ENCODE measurements at regions not wholly inside any gene's neighbourhood (a gene's known extent, or its start where the extent isn't known, plus 50 kb on each side); places are given as distances from the start of the nearest gene placed in this dataset.

- Histone ChIP-seq H3K4me3 (ENCODE audit: low read length) (no peak overlapping the region), H2AFZ (ENCODE audit: low read depth, low read length) (no peak overlapping the region)
Observed at GRCh38 chr5:171635028-171635427, 150.6 kb upstream of the SMIM23 start.

GRCh38 chr5:171635561-171636245 is 149.9 kb upstream of the SMIM23 start:
- no peaks in the 10 kb centered on the region for H3K9me3 ChIP-seq (ENCODE audit: insufficient read depth, low read length)
- no peak overlapping the region for H3K4me3 ChIP-seq (ENCODE audit: low read length)
- no peak overlapping the region for H3K27ac ChIP-seq (ENCODE audit: low read length)
- H3K4me2 ChIP-seq (ENCODE audit: low read length), result no peak overlapping the region
- TF ChIP-seq EZH2phosphoT487 (IDR thresholded peaks at IDR 0.05; ENCODE audit: low read depth) (no peak), CTCF (IDR thresholded peaks at IDR 0.05; ENCODE audit: low read depth, low read length) (no peak)
- no peaks in the 10 kb centered on the region for H4K20me1 ChIP-seq (ENCODE audit: insufficient read depth, low read length)
- no peak overlapping the region for H3K9ac ChIP-seq (ENCODE audit: low read length)
- no peak overlapping the region for H2AFZ ChIP-seq (ENCODE audit: low read depth, low read length)
- H3K27me3 ChIP-seq (ENCODE audit: low read depth, low read length), result no peaks in the 10 kb centered on the region
- H3K36me3 ChIP-seq (replicated peaks; ENCODE audit: low read depth, low read length), result no peaks in the 10 kb centered on the region
- peaks cover 25% of the 10 kb centered on the region for H3K4me1 ChIP-seq (ENCODE audit: low read length)
- H3K79me2 ChIP-seq (ENCODE audit: low read length), result no peaks in the 10 kb centered on the region

More at GRCh38 chr5:171635028-171635427, 150.6 kb upstream of the SMIM23 start:
- H3K27me3 ChIP-seq (ENCODE audit: low read depth, low read length), result no peaks in the 10 kb centered on the region
- TF ChIP-seq EZH2phosphoT487 (IDR thresholded peaks at IDR 0.05; ENCODE audit: low read depth) (no peak), CTCF (IDR thresholded peaks at IDR 0.05; ENCODE audit: low read depth, low read length) (no peak)
- H3K9me3 ChIP-seq (ENCODE audit: insufficient read depth, low read length), result no peaks in the 10 kb centered on the region
- no peak overlapping the region for H3K27ac ChIP-seq (ENCODE audit: low read length)
- no peaks in the 10 kb centered on the region for H4K20me1 ChIP-seq (ENCODE audit: insufficient read depth, low read length)
- no peak overlapping the region for H3K9ac ChIP-seq (ENCODE audit: low read length)
- no peak overlapping the region for H3K4me2 ChIP-seq (ENCODE audit: low read length)
- peaks cover 25% of the 10 kb centered on the region for H3K4me1 ChIP-seq (ENCODE audit: low read length)
- H3K36me3 ChIP-seq (replicated peaks; ENCODE audit: low read depth, low read length), result no peaks in the 10 kb centered on the region
- no peaks in the 10 kb centered on the region for H3K79me2 ChIP-seq (ENCODE audit: low read length)

GRCh38 chr5:171637811-171638210 is 147.8 kb upstream of the SMIM23 start:
- no peaks in the 10 kb centered on the region for H3K36me3 ChIP-seq (replicated peaks; ENCODE audit: low read depth, low read length)
- no peak for TF ChIP-seq CTCF (IDR thresholded peaks at IDR 0.05; ENCODE audit: low read depth, low read length)
- TF ChIP-seq EZH2phosphoT487 (IDR thresholded peaks at IDR 0.05; ENCODE audit: low read depth), result no peak
- H3K9me3 ChIP-seq (ENCODE audit: insufficient read depth, low read length), result no peaks in the 10 kb centered on the region
- no peak overlapping the region for H2AFZ ChIP-seq (ENCODE audit: low read depth, low read length)
- no peak overlapping the region for H3K9ac ChIP-seq (ENCODE audit: low read length)
- no peak overlapping the region for H3K4me2 ChIP-seq (ENCODE audit: low read length)
- no peaks in the 10 kb centered on the region for H3K79me2 ChIP-seq (ENCODE audit: low read length)
- no peak overlapping the region for H3K4me3 ChIP-seq (ENCODE audit: low read length)
- peaks cover 25% of the 10 kb centered on the region for H3K4me1 ChIP-seq (ENCODE audit: low read length)
- no peak overlapping the region for H3K27ac ChIP-seq (ENCODE audit: low read length)
- H3K27me3 ChIP-seq (ENCODE audit: low read depth, low read length), result no peaks in the 10 kb centered on the region
- H4K20me1 ChIP-seq (ENCODE audit: insufficient read depth, low read length), result no peaks in the 10 kb centered on the region

- Histone ChIP-seq H3K79me2 (ENCODE audit: low read length) (no peaks in the 10 kb centered on the region), H3K4me3 (ENCODE audit: low read length) (no peak overlapping the region), H3K9me3 (ENCODE audit: insufficient read depth, low read length) (no peaks in the 10 kb centered on the region), H3K36me3 (replicated peaks; ENCODE audit: low read depth, low read length) (no peaks in the 10 kb centered on the region), H3K4me1 (ENCODE audit: low read length) (peaks cover 14% of the 10 kb centered on the region), H3K9ac (ENCODE audit: low read length) (no peak overlapping the region), H3K27ac (ENCODE audit: low read length) (no peak overlapping the region), H4K20me1 (ENCODE audit: insufficient read depth, low read length) (no peaks in the 10 kb centered on the region), H3K4me2 (ENCODE audit: low read length) (no peak overlapping the region), H2AFZ (ENCODE audit: low read depth, low read length) (no peak overlapping the region), H3K27me3 (ENCODE audit: low read depth, low read length) (no peaks in the 10 kb centered on the region)
- TF ChIP-seq CTCF (IDR thresholded peaks at IDR 0.05; ENCODE audit: low read depth, low read length), result no peak
- TF ChIP-seq EZH2phosphoT487 (IDR thresholded peaks at IDR 0.05; ENCODE audit: low read depth), result no peak
Observed at GRCh38 chr5:171639205-171639621, 146.4 kb upstream of the SMIM23 start.
